AG04449 (cell line): ENCODE measurements at regions not wholly inside any gene's neighbourhood (a gene's known extent, or its start where the extent isn't known, plus 50 kb on each side); places are given as distances from the start of the nearest gene placed in this dataset.

Experiments
- CTCF ChIA-PET: fragments of 350-600 bp; formaldehyde crosslinking; extraction: SDS; loops from one replicate; lab custom pipeline; 2021; ENCODE audit warnings: antibody characterized with exemption; lab: Yijun Ruan, JAX
- POLR2A ChIA-PET: fragments of 400-600, 350-600 bp; formaldehyde crosslinking; extraction: SDS; loops from one replicate; lab custom pipeline; 2020; ENCODE audit warnings: antibody characterized with exemption, inconsistent platforms; lab: Yijun Ruan, JAX
- DNase-seq: peaks from one replicate; pipeline ENCODE4 v3.0.0-alpha.2; 2010; ENCODE audit warnings: low read depth, low spot score
- H3K4me3 ChIP-seq: 2 replicates; pipeline ENCODE4 v1.5.1; 2011; ENCODE audit warnings: low read depth, mild to moderate bottlenecking, control low read depth, low read length
- CTCF ChIP-seq: IDR thresholded peaks from one replicate; pipeline ENCODE4 v1.5.1; 2011; ENCODE audit warnings: mild to moderate bottlenecking, moderate library complexity, low read length, control low read depth, inconsistent platforms; ENCODE audit not compliant: insufficient read depth; ENCODE audit errors: missing control alignments

- no peak for DNase-seq
- POLR2A ChIA-PET: no interaction called here
Observed at GRCh38 chr15:98025237-98025636, 64.7 kb downstream of the ARRDC4 start.

GRCh38 chr15:98034731-98035130 is 74.2 kb downstream of the ARRDC4 start:
- no peak overlapping the region for H3K4me3 ChIP-seq
- TF ChIP-seq CTCF: no peak
- CTCF ChIA-PET: no interaction called here
- POLR2A ChIA-PET: no interaction called here
- no peak for DNase-seq

More at GRCh38 chr15:98025237-98025636, 64.7 kb downstream of the ARRDC4 start:
- H3K4me3 ChIP-seq: no peak overlapping the region
- CTCF ChIA-PET: no interaction called here
- TF ChIP-seq CTCF: no peak

GRCh38 chr15:98035134-98035533 is 74.6 kb downstream of the ARRDC4 start:
- CTCF ChIA-PET: interaction anchor here (0.8 kb wide), 1 partner anchor 19 kb away, joined by 3 read pairs; no protein-coding TSS in a partner anchor

DNA sequence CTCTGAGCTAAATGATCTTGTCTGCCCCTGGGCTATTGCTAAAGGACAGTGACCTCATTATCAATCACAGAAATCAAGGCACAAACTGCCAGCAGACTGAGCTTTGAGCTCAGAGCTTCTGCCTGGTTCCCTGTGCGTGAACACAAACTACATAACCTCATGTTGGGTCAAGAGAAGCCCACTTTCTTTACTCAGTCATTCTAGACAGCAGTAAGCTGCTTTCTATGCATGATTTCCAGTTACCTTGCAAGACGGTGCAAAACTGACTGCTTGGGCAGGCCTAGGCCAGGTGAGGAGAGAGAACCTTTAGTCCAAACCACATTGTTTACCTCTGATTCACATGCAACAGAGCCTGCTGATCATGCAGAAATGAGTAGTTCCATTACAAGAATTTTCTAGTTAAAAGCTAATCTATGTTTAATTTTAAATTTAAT is 75.1 kb downstream of the ARRDC4 start:
- ChIA-PET CTCF (interaction anchor here (0.8 kb wide), 1 partner anchor 19 kb away, joined by 3 read pairs; no protein-coding TSS in a partner anchor), POLR2A (no interaction called here)
- H3K4me3 ChIP-seq: no peak overlapping the region
- no peak for DNase-seq
- no peak for TF ChIP-seq CTCF

More at GRCh38 chr15:98035134-98035533, 74.6 kb downstream of the ARRDC4 start:
- DNase-seq: no peak
- POLR2A ChIA-PET: no interaction called here
- H3K4me3 ChIP-seq: no peak overlapping the region
- TF ChIP-seq CTCF: no peak

DNA sequence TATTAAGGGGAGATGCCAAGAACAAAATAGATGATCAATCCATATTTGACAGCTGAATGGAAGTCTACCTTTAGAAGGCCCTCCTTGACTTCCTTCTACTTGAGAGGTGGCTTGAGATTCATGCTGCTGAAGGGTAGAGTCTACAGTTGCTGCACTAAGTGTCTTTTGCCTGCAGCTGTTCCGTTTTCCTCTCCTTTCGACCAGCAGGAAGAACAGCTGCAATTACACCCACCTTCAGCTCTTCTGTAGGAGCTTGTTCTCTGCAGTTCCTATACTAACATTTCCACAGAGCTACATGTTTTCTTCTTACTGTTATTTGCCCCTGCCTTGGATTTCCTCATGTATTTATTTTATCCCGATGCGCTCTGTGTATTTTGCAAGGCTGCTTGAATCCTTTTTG is 79.1 kb downstream of the ARRDC4 start:
- CTCF ChIA-PET: interaction anchor here (0.6 kb wide), 1 partner anchor 70 kb away, joined by 3 read pairs; no protein-coding TSS in a partner anchor

DNA sequence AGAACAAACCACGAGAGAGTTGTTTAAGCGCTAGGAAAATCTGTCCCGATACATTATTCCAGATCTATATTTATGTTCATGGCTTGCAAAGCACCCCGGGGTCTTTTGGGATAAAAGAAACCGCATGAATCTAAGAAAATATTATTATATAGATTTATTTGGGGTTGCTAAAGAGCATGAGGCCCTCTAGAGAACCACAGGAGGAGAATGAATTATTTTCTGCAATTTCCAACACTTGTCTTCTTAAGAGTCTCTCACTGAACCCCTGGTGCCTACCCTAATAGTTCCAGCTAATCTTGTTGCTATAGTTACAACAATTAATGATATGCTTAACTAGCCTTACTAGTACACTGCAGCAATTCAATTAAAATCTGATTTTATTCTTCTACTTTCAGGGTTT is 79.6 kb downstream of the ARRDC4 start:
- ChIA-PET CTCF (interaction anchor here (0.6 kb wide), 1 partner anchor 70 kb away, joined by 3 read pairs; no protein-coding TSS in a partner anchor), POLR2A (no interaction called here)
- no peak for DNase-seq
- no peak for TF ChIP-seq CTCF
- no peak overlapping the region for H3K4me3 ChIP-seq

More for the DNA sequence above, 79.1 kb downstream of the ARRDC4 start:
- no peak for DNase-seq
- POLR2A ChIA-PET: no interaction called here
- H3K4me3 ChIP-seq: no peak overlapping the region
- no peak for TF ChIP-seq CTCF
